ENCODE measurements at regions not wholly inside any gene's neighbourhood (a gene's known extent, or its start where the extent isn't known, plus 50 kb on each side); places are given as distances from the start of the nearest gene placed in this dataset.

DNA sequence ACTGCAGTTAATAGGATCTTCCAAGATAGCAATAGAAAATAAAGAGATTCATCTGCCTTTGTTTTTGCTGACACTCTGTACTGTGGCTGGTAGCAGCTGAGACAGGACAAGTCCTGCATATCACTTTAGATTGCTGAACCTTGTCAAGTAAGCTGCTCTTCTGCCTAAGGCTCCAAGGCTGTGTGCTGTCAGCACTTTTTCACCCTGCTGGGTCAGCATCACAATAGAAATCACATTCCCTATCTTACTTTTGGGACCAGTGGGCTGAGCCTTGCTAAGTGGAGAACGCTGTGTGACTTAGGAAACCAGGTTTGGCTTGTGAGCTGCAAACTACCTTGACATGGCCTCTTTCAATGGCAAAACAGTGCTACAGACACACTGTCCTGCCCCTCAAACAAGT lies 263.9 kb downstream of the FRK start:
- no peaks in the 10 kb centered on the region for H3K27me3 ChIP-seq (ENCODE audit: low read length)
- no peaks in the 10 kb centered on the region for H3K4me1 ChIP-seq (ENCODE audit: low read length)
- no peak overlapping the region for H3K9ac ChIP-seq (ENCODE audit: low read length)
- H3K79me2 ChIP-seq (ENCODE audit: low read length): no peaks in the 10 kb centered on the region
- H3K9me3 ChIP-seq (ENCODE audit: low read length): no peaks in the 10 kb centered on the region
- no peak overlapping the region for H3K4me3 ChIP-seq (ENCODE audit: low read length)
- no peak for DNase-seq
- H3K4me2 ChIP-seq (ENCODE audit: low read depth, low read length, poor library complexity, severe bottlenecking): no peak overlapping the region
- H2AFZ ChIP-seq (ENCODE audit: low read length): no peak overlapping the region
- no peaks in the 10 kb centered on the region for H3K36me3 ChIP-seq (ENCODE audit: insufficient read depth, low read length)
- H4K20me1 ChIP-seq (ENCODE audit: insufficient read depth, low read depth, low read length): no peaks in the 10 kb centered on the region
- no peak overlapping the region for H3K27ac ChIP-seq (ENCODE audit: low read length)
- H3K9me2 ChIP-seq (replicated peaks; ENCODE audit: insufficient read depth, low read length): no peaks in the 10 kb centered on the region

DNA sequence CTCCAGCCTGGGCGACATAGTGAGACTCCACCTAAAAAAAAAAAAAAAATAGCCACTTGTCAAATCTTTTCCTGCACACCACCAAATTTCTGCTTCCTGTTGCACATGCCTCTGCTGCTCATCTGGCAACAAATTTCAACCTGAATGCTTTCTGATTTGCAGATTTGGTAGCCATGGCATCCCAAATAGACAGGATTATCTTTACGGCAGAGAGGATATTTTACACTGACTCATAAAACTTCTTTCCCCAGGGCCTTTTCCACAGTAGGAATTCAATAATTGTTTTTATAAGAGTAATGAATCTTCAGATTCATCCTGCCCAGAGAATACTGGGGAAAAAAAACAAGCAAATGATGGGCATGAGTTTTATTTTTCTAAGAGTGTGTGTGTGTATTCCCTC lies 264.6 kb downstream of the FRK start:
- Histone ChIP-seq H3K9me2 (replicated peaks; ENCODE audit: insufficient read depth, low read length) (no peaks in the 10 kb centered on the region), H3K4me3 (ENCODE audit: low read length) (no peak overlapping the region), H3K36me3 (ENCODE audit: insufficient read depth, low read length) (no peaks in the 10 kb centered on the region), H3K4me1 (ENCODE audit: low read length) (no peaks in the 10 kb centered on the region), H3K9me3 (ENCODE audit: low read length) (no peaks in the 10 kb centered on the region), H3K79me2 (ENCODE audit: low read length) (no peaks in the 10 kb centered on the region), H3K4me2 (ENCODE audit: low read depth, low read length, poor library complexity, severe bottlenecking) (no peak overlapping the region), H3K9ac (ENCODE audit: low read length) (no peak overlapping the region), H4K20me1 (ENCODE audit: insufficient read depth, low read depth, low read length) (no peaks in the 10 kb centered on the region), H2AFZ (ENCODE audit: low read length) (no peak overlapping the region), H3K27me3 (ENCODE audit: low read length) (no peaks in the 10 kb centered on the region), H3K27ac (ENCODE audit: low read length) (no peak overlapping the region)
- no peak for DNase-seq

DNA sequence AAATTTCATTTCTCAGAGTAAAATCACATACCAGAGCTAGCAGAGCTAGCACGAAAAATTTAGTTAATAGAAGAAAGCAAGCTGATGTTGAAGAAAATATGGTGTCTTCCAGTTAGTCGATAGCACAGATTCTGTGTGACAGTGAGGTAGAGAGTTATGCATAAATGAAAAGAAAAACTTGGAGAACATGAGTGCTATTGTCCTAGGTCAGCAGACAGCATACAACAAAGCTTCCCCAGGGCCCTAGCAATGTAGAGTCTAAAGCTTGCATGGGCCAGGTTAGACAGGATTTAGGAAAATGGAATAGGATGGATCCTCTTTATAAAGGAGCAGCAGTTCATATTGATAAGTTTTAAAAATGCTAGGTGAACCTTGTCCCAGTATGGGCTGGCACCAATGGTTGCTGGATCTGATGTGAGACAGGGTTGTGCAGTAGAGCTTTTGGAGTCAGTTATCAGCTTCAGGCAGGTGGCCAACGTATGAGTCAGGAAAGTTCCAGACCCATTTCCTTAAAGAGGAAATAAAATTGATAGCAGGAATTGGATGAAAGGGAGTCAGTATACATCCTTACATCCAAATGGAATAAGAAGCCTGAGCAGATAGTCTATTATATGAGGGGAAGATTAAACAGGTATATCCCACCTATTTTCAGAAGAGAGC lies 277.2 kb downstream of the FRK start:
- Histone ChIP-seq H3K27ac (ENCODE audit: low read length) (no peak overlapping the region), H3K27me3 (ENCODE audit: low read length) (no peaks in the 10 kb centered on the region), H3K9ac (ENCODE audit: low read length) (no peak overlapping the region), H2AFZ (ENCODE audit: low read length) (no peak overlapping the region), H4K20me1 (ENCODE audit: insufficient read depth, low read depth, low read length) (no peaks in the 10 kb centered on the region), H3K4me2 (ENCODE audit: low read depth, low read length, poor library complexity, severe bottlenecking) (no peak overlapping the region), H3K9me2 (replicated peaks; ENCODE audit: insufficient read depth, low read length) (no peaks in the 10 kb centered on the region), H3K4me3 (ENCODE audit: low read length) (no peak overlapping the region), H3K79me2 (ENCODE audit: low read length) (no peaks in the 10 kb centered on the region), H3K4me1 (ENCODE audit: low read length) (no peaks in the 10 kb centered on the region), H3K36me3 (ENCODE audit: insufficient read depth, low read length) (no peaks in the 10 kb centered on the region), H3K9me3 (ENCODE audit: low read length) (no peaks in the 10 kb centered on the region)
- no peak for DNase-seq

DNA sequence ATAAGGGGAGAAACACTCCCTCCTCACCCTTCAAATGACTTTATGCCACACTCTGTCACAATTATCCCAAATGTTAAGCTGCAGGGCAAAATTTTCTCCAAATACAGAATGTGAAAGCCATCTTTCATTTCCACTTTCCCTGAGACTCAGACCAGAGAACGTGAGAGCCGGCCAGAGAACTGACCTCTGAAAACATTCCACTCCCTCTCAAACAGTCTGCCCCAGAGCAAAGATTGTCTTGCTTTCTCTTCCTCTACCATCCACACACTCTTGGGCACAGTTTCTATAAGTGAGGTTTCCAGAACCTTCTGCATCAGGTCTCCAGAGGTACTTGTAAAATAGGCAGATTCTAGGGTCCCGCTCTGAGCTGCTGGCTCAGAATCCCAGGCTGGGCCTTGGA lies 278.1 kb downstream of the FRK start:
- no peak overlapping the region for H3K4me3 ChIP-seq (ENCODE audit: low read length)
- no peak overlapping the region for H3K4me2 ChIP-seq (ENCODE audit: low read depth, low read length, poor library complexity, severe bottlenecking)
- H2AFZ ChIP-seq (ENCODE audit: low read length): no peak overlapping the region

DNA sequence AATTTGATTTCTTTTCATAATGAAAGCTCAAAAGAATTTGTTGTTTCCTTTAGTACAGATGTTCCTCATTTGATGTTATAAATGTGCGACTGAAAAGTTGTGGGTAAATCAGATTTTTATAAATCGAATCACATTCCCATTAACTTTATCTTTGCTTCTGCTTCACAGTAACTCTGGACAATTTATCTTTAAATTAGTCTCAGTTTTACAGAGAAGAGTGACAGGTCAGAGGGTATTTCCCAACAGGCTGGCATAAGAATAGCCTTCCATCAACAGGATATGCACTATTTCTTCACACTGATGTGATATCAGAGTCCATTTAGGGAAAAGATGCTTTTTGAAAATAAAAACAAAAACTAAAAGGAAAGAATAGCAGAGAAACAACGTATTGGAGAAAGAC lies 286.9 kb downstream of the FRK start:
- Histone ChIP-seq H3K27ac (ENCODE audit: low read length) (no peak overlapping the region), H2AFZ (ENCODE audit: low read length) (no peak overlapping the region), H3K36me3 (ENCODE audit: insufficient read depth, low read length) (no peaks in the 10 kb centered on the region), H3K79me2 (ENCODE audit: low read length) (no peaks in the 10 kb centered on the region), H4K20me1 (ENCODE audit: insufficient read depth, low read depth, low read length) (no peaks in the 10 kb centered on the region), H3K9me2 (replicated peaks; ENCODE audit: insufficient read depth, low read length) (no peaks in the 10 kb centered on the region), H3K27me3 (ENCODE audit: low read length) (no peaks in the 10 kb centered on the region), H3K4me3 (ENCODE audit: low read length) (no peak overlapping the region), H3K4me2 (ENCODE audit: low read depth, low read length, poor library complexity, severe bottlenecking) (no peak overlapping the region), H3K4me1 (ENCODE audit: low read length) (no peaks in the 10 kb centered on the region), H3K9me3 (ENCODE audit: low read length) (no peaks in the 10 kb centered on the region), H3K9ac (ENCODE audit: low read length) (no peak overlapping the region)
- no peak for DNase-seq

More for the DNA sequence above, 278.1 kb downstream of the FRK start:
- Histone ChIP-seq H3K36me3 (ENCODE audit: insufficient read depth, low read length) (no peaks in the 10 kb centered on the region), H3K27ac (ENCODE audit: low read length) (no peak overlapping the region), H3K4me1 (ENCODE audit: low read length) (no peaks in the 10 kb centered on the region), H3K27me3 (ENCODE audit: low read length) (no peaks in the 10 kb centered on the region), H3K9me2 (replicated peaks; ENCODE audit: insufficient read depth, low read length) (no peaks in the 10 kb centered on the region), H3K79me2 (ENCODE audit: low read length) (no peaks in the 10 kb centered on the region), H3K9me3 (ENCODE audit: low read length) (no peaks in the 10 kb centered on the region), H3K9ac (ENCODE audit: low read length) (no peak overlapping the region), H4K20me1 (ENCODE audit: insufficient read depth, low read depth, low read length) (no peaks in the 10 kb centered on the region)
- no peak for DNase-seq

DNA sequence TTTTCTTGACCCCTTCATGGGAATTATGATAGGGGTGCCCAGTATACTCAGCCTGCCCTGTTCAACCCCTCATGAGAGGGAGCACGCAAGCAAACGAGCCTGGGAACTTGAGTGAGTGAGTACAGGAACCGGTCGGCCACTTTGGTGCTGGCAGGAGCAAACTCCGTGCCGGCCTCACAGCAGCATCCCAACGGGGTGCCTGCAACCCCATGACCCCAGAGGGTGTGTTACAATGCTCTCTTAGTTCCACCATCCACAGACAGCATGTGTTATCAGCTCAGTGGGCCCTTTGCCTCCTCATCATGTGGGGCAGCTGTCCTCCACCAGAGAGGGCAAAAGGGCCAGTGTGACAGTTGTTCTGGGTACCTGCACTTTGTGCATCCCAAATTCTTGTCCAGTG lies 289.8 kb downstream of the FRK start:
- H4K20me1 ChIP-seq (ENCODE audit: insufficient read depth, low read depth, low read length): no peaks in the 10 kb centered on the region
- no peak overlapping the region for H3K4me3 ChIP-seq (ENCODE audit: low read length)
- no peaks in the 10 kb centered on the region for H3K79me2 ChIP-seq (ENCODE audit: low read length)
- no peak overlapping the region for H3K4me2 ChIP-seq (ENCODE audit: low read depth, low read length, poor library complexity, severe bottlenecking)
- no peaks in the 10 kb centered on the region for H3K9me3 ChIP-seq (ENCODE audit: low read length)
- no peak overlapping the region for H3K27ac ChIP-seq (ENCODE audit: low read length)
- DNase-seq: no peak
- peaks cover 7% of the 10 kb centered on the region for H3K4me1 ChIP-seq (ENCODE audit: low read length)
- H3K9ac ChIP-seq (ENCODE audit: low read length): no peak overlapping the region
- no peaks in the 10 kb centered on the region; the same call in 1 of the 2 replicates for H3K9me2 ChIP-seq (replicated peaks; ENCODE audit: insufficient read depth, low read length)
- no peaks in the 10 kb centered on the region for H3K36me3 ChIP-seq (ENCODE audit: insufficient read depth, low read length)
- no peaks in the 10 kb centered on the region for H3K27me3 ChIP-seq (ENCODE audit: low read length)
- H2AFZ ChIP-seq (ENCODE audit: low read length): no peak overlapping the region

DNA sequence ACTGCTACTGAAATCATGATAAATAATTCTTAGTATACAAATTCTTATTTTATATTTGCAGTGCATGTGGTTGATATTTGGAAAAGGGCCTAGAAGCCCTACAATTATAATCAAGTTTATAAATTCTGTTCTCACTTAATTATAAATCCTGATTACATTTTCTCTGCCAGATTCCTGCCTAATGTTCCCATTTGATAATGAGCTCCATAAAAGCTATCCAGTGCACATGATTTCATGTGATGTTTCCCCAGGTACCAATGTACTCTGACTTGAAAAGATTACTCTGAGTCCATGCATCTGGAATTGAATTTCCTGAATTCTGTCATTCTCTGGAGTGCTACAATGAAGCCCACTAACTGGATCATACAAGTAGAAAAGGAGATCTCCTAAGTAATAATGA lies 292.2 kb downstream of the FRK start:
- Histone ChIP-seq H3K36me3 (ENCODE audit: insufficient read depth, low read length) (no peaks in the 10 kb centered on the region), H3K27ac (ENCODE audit: low read length) (no peak overlapping the region), H3K9ac (ENCODE audit: low read length) (no peak overlapping the region), H3K27me3 (ENCODE audit: low read length) (no peaks in the 10 kb centered on the region), H2AFZ (ENCODE audit: low read length) (no peak overlapping the region), H3K79me2 (ENCODE audit: low read length) (no peaks in the 10 kb centered on the region), H3K4me2 (ENCODE audit: low read depth, low read length, poor library complexity, severe bottlenecking) (no peak overlapping the region), H3K9me3 (ENCODE audit: low read length) (no peaks in the 10 kb centered on the region), H4K20me1 (ENCODE audit: insufficient read depth, low read depth, low read length) (no peaks in the 10 kb centered on the region), H3K4me1 (ENCODE audit: low read length) (peaks cover 7% of the 10 kb centered on the region), H3K4me3 (ENCODE audit: low read length) (no peak overlapping the region), H3K9me2 (replicated peaks; ENCODE audit: insufficient read depth, low read length) (no peaks in the 10 kb centered on the region; the same call in 1 of the 2 replicates)
- DNase-seq: no peak

DNA sequence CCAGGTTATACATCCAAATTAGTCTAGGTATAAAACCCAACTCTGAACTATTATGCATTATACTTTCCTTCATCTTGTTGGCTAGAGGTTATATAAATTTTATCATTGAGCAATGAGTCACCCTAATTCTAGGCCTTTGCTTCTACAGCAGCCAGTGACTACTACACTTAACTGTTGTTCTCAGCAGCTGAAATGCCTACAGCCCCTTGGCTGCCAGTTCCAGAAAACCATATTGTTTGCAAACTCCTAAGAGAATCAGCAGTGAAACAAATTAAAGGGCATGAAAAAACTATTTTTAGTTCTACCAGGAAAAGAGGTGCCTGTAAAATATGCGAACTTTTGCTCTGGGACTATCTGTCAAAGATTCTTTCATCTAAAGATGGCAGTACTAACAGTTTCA lies 292.8 kb downstream of the FRK start:
- no peaks in the 10 kb centered on the region for H3K36me3 ChIP-seq (ENCODE audit: insufficient read depth, low read length)
- H4K20me1 ChIP-seq (ENCODE audit: insufficient read depth, low read depth, low read length): no peaks in the 10 kb centered on the region
- H3K27me3 ChIP-seq (ENCODE audit: low read length): no peaks in the 10 kb centered on the region
- DNase-seq: no peak
- no peak overlapping the region for H2AFZ ChIP-seq (ENCODE audit: low read length)
- no peaks in the 10 kb centered on the region for H3K79me2 ChIP-seq (ENCODE audit: low read length)
- H3K4me2 ChIP-seq (ENCODE audit: low read depth, low read length, poor library complexity, severe bottlenecking): no peak overlapping the region
- H3K9me2 ChIP-seq (replicated peaks; ENCODE audit: insufficient read depth, low read length): no peaks in the 10 kb centered on the region; the same call in 1 of the 2 replicates
- no peak overlapping the region for H3K4me3 ChIP-seq (ENCODE audit: low read length)
- H3K27ac ChIP-seq (ENCODE audit: low read length): no peak overlapping the region
- H3K9me3 ChIP-seq (ENCODE audit: low read length): no peaks in the 10 kb centered on the region
- H3K4me1 ChIP-seq (ENCODE audit: low read length): peaks cover 7% of the 10 kb centered on the region
- H3K9ac ChIP-seq (ENCODE audit: low read length): no peak overlapping the region

All from Karpas-422 (cell line).